ENCODE measurements at regions not wholly inside any gene's neighbourhood (a gene's known extent, or its start where the extent isn't known, plus 50 kb on each side); places are given as distances from the start of the nearest gene placed in this dataset.

- TF ChIP-seq ZNF462 (CRISPR knock-in tag; IDR thresholded peaks at IDR 0.05) = no peak
- no peak for TF ChIP-seq CTCF (conservative IDR thresholded peaks at IDR 0.05; ENCODE audit: low read depth in 2 of 2)
- TF ChIP-seq POLR2AphosphoS5 (IDR thresholded peaks at IDR 0.05; ENCODE audit: low read depth) = no peak
- TF ChIP-seq ZNF331 (CRISPR knock-in tag; IDR thresholded peaks at IDR 0.05; ENCODE audit: low read depth) = no peak
- TF ChIP-seq CREB1 (CRISPR knock-in tag; IDR thresholded peaks at IDR 0.05; ENCODE audit: low read depth) = no peak
- no peak for TF ChIP-seq EZH2 (IDR thresholded peaks at IDR 0.05; ENCODE audit: low read depth, unreplicated experiment)
Observed at GRCh38 chr21:17386498-17386897, 126.3 kb upstream of the CXADR start (continued).

GRCh38 chr21:17387030-17387617 is 125.7 kb upstream of the CXADR start:
- DNase-seq (ENCODE audit: low spot score) = peak; percentile 89
- H3K36me3 ChIP-seq (ENCODE audit: insufficient read depth) = no peaks in the 10 kb centered on the region
- Mint-ChIP-seq H3K36me3 (ENCODE audit: low read depth) (peaks cover 8% of the 10 kb centered on the region; the same call in 2 of the 3 replicates), H3K4me1 (peaks cover 15% of the 10 kb centered on the region; the same call in 2 of the 3 replicates), H3K27me3 (ENCODE audit: insufficient read depth, low read depth, poor library complexity) (no peaks in the 10 kb centered on the region), H3K4me3 (no peak overlapping the region), H3K9me3 (peaks cover 22% of the 10 kb centered on the region), H3K27ac (peak overlapping the region; percentile 89; the same call in 1 of the 2 replicates)
- peaks cover 10% of the 10 kb centered on the region for H3K4me1 ChIP-seq (ENCODE audit: insufficient read depth)
- no peaks in the 10 kb centered on the region for H3F3A ChIP-seq (replicated peaks; ENCODE audit: low read depth)
- no peak overlapping the region for H3K27ac ChIP-seq (ENCODE audit: low read depth)
- peak overlapping the region; percentile 34 for H3K4me2 ChIP-seq
- H3K27me3 ChIP-seq (ENCODE audit: insufficient read depth) = no peaks in the 10 kb centered on the region
- peak; percentile 87 for ATAC-seq
- H2AFZ ChIP-seq = peak overlapping the region; percentile 58; the same call in 1 of the 2 replicates
- 0 out of 2 replicates have a peak overlapping the region, but pooled peaks have one; percentile 11 for H3K4me3 ChIP-seq
- no peaks in the 10 kb centered on the region for H3K79me2 ChIP-seq (replicated peaks; ENCODE audit: insufficient read depth)
- H3K9me2 ChIP-seq (ENCODE audit: insufficient read depth) = no peaks in the 10 kb centered on the region
- no peaks in the 10 kb centered on the region for H4K20me1 ChIP-seq (replicated peaks; ENCODE audit: insufficient read depth)
- TF ChIP-seq JUNB (IDR thresholded peaks at IDR 0.05; ENCODE audit: unreplicated experiment) = no peak
- TF ChIP-seq CTCF (conservative IDR thresholded peaks at IDR 0.05; ENCODE audit: low read depth in 2 of 2) = peak; percentile 60 to 86

Measured in GM23338 (cell line).